Amygdala (tissue), 56 donors: ENCODE measurements at regions not wholly inside any gene's neighbourhood (a gene's known extent, or its start where the extent isn't known, plus 50 kb on each side); places are given as distances from the start of the nearest gene placed in this dataset.

ENCODE experiments used
- DNase-seq, 56 donors: peaks; one replicate each; lab custom pipeline; 2025; lab: John Stamatoyannopoulos, UW

DNA sequence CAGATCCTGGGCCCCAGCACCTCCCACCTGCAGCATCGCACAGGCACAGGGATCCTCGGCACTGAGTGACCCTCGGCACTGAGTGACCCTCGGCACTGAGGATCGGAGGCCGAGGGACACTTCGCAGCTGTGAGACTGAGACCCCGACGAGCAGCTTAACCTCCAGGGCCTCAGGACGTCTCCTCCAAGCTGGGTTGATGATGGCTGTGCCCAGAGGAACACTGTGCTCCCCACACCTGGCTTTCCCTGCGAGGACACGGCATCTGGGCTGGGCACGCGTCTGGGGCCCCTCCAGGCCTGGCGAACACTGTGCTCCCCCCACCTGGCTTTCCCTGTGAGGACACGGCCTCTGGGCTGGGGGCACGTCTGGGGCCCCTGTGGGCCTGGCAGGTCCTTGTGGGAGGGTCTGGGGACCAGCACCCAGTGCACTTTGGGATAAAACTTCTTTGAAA, 158.3 kb upstream of the PPP2R2D start:
- DNase-seq: no peak

DNA sequence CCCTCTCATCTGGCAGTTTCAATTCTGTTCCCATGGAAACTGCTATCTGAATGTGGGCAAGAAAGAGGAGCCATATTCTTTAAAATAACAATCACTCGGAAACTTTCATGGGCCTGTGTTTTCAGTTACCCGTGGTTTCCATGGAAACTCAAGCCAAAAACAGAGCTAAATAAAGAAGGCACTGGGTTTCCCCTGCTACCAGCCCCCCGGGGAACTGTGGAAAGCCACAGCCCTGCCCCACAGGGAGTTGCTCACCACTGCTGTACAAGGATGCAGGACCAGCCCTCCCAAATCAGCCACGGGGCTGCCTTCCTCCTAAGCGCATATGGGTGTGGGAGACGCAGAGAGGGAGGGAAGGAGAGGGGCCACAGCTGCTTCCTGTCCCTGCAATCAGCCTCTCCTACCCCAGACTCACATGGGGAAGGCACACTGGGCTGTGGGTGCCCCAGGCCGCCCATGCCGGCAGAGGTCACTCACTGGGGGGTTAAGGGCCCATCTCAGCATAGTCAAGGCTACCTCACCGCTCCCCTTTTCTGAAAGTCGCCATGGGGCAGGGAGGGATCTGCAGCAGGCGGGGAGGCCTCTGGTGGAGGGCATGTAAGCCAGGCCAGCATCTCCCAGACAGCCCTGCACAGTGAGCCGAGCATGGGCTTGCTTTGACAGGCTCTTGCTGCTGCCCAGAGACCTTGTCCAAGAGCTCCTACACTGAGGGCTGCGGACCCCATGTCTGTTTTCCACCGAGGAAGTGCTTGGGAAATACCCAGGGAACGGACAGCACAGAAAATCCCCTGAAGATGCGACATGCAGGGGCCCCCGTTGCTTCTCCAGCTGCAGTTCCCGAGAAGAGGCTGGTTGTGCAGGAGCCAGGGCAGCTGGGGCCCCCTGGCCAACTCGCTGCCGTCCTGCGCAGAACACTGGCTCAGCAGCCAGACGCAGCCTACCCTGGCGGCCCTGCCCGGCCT, 157.3 kb upstream of the PPP2R2D start:
- peak in 16 of 56 donors; percentile 3 to 58 (median 20) for DNase-seq

DNA sequence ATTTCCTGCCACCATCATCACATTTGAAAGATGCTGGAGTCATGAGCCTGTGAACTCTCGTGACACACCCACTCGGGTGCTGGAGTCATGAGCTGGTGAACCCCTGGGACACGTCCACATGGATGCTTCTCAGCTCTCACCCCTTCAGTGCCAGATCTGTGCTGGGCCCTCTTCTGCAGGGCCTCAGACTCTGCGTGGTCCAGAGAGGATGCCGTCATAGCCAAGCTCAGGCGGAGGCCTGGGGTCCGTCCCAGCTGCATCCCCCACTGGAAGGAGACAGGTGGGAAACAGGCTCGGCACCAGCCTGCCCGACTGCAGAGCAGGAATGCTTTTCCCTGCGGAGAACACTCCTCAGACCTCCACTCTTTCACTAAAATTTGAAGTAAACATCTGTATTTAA, 156.5 kb upstream of the PPP2R2D start:
- no peak for DNase-seq

DNA sequence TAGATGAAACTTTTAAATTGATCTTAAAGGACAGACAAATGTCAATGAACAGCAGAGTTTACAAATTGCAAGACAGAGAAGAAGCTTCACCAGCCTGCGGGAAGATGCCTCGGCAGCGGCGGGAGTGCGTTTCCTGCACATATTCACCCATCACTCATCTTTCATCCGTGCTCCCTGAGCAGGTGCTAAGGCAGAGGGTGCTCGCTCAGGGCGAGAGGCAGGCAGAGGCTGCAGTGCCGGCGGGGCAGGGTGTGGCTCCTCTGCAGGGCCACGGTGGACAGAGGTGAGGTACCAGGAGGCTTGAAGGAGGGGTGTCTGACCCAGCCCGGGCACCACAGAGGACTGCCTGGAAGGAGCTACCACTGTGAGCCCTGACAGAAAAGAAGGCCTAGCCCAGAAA, 155.2 kb upstream of the PPP2R2D start:
- DNase-seq: no peak

DNA sequence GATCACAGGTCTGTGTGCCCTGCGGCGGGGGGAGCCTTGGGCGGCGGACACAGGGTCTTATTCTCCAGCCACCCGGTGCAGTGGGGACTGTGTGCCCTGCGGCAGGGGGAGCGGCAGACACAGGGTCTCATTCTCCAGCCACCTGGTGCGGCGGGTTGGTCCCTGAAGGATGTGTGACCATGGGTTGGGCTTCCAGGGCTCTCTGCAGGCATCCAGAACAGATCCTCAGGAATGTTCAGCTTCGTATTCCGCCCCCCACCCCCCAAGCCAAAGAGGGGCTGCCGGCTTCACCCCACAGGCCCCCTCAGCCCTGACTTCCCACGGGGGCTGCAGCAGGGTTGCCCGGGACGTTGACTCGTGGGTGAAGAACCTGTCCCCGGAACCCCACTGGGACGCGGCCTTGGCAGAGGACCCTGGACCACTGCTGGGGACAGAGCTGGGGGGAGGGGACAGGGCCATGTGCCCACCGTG, 154.5 kb upstream of the PPP2R2D start:
- no peak for DNase-seq

DNA sequence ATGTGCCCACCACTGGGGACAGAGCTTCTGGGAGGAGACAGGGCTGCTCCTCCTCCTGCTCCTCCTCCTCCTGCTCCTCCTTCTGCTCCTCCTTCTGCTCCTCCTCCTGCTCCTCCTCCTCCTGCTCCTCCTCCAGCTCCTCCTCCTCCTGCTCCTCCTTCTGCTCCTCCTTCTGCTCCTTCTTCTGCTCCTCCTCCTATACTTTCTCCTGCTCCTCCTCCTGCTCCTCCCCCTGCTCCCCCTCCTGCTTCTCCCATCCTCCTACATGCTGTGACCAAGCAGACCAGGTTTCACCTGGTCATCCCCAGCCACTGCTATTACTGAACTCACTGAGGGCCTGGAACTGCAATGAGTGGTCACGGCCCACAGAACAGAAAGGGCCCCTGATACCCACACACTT, 154.0 kb upstream of the PPP2R2D start:
- DNase-seq: no peak

DNA sequence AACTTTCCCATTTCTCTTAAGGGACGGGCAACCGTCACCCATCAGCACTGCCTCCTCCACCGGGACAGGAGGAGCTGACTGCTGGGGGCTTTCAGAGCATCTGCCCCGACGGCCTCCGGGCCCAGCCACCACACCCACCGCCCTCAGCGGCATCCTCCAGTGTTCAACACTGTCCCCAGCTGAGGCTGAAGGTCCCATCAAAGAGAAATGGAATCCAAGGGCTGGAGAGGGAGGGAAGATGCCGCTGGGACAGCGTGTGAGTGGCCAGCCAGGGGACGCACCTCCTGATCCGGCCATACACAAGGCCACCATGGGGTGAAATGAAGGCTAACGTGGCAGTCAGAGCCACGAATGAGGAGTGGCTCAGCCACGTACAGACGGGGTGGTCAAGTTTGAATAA, 153.6 kb upstream of the PPP2R2D start:
- DNase-seq: no peak

DNA sequence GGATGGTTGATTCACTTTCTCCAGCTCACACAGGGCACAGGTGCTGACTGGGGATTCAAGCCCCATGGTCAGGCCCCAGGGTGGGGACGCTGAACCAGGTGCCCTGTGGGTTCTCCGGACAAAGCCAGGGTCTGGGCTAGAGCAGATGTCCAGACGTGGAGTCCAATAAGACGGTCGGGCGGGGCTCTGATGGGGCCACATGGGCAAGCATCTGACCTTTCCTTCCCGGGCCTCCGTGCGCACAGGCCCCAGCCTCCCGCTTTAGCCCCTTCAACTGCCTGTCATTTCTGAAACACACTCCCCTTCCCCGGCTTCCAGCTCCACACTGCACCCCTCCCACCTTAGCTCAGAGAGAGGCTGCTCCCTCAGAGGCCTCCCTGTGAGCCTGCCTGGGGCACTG, 153.0 kb upstream of the PPP2R2D start:
- DNase-seq: no peak

DNA sequence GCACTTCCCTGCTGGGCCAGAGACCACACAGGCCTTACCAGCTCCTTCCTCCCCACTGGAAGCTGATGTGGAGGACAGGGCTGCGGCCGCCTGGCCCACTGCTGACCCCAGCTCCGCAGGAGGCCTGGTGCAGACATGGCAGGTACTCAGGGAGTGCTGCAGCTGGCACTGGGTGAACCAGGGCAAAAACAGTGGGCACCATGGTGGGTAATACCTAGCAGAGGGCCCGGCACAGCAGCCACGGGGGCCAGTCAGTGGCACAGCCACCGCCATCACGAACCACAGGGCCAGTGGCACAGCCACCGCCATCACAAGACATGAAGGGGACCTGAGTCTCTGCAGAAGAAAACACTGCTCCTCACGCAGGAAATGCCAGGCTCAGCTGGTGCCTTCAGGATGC, 152.6 kb upstream of the PPP2R2D start:
- no peak for DNase-seq

DNA sequence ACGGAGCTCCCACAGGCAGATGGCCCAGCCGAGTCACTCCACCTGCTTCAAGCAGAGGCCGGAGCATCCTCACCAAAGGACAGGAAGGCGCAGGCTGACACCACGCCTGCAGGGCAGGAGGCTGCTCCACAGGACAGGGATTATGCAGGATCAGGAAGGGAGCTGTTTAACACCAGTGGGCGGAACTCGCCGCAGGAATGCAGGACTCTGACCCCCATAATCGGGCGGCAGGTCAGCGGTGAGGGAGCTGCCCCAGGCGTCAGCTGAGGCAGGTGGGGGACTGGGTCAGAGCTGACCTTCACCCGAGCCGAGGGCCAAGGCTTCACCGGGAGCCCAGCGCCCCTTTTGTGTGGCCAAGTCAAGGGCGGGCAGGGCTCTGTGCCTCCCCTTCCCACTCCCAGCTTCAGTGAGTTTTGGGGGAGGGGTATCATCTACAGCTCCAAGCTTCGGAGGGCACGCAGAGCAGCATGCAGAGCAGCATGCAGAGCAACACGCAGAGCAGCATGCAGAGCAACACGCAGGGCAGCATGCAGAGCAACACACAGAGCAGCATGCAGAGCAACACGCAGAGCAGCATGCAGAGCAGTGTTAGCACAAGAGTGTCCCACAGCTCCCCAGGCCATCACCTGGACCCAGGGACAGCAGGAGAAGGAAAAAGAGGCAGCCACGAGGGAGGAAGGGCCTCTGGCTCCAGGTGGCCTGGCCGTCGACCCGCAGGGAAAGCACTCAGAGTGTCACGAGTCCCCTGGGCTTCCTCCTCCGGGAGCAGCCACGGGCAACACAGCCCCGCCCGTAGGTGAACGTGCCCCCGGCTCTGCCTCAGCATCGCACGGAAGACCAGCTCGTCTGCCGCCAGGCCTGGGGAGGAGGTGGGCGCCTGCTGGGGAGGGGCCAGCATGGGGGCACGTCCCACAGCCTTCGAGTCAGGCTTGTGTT, 151.7 kb upstream of the PPP2R2D start:
- DNase-seq: no peak

DNA sequence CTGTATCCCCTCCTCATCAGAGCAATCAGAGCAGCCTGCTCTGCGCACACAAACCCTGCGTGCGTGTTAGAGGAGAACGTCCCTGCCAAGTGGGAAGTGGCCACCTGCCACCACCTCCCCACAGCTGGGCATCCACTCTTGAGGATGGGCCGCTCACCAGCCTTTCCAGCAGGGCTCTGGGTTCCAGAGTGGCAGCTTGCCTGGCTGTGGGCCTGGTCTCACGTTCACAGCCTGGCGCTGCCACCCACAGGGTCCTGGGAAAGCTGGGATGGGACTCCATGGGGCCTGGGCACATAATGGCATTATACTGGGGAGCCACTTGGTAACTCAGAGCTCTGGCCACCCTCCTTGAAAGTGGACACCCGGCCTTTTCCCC, 151.1 kb upstream of the PPP2R2D start:
- DNase-seq: no peak

DNA sequence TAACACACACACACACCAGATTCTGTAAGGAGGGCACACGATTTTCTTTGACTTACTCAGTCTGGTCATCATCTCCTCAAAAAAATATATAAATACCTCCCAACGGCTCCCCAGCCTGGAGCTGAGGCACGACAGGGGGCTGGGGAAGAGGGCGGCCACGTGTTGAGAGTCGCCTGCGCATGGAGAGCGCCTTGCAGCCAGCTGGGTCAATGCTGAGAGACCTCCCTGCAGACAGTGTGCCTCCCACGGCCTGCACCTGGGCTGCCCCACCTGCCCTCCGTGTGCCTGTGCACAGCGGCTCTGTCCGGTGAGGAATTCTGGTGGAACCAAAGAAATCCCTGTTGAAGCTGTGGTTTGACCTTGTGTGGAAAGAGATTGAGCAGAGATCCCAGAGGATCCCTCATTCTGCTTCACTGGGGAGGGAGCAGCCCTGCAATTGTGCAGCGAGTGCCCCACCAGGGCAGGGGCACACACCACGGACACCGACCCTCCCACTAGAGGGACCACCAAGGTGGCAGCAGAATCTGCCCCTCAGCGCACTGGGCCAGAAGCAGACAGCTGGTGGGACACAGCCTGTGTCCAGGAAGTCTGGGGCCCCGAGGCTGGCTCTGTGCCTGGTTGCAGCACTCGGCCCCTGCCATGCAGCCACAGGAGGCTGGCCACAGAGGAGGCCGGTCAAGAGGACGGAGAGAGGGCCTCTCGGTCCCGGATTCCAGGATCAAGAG, 150.5 kb upstream of the PPP2R2D start:
- DNase-seq: no peak

DNA sequence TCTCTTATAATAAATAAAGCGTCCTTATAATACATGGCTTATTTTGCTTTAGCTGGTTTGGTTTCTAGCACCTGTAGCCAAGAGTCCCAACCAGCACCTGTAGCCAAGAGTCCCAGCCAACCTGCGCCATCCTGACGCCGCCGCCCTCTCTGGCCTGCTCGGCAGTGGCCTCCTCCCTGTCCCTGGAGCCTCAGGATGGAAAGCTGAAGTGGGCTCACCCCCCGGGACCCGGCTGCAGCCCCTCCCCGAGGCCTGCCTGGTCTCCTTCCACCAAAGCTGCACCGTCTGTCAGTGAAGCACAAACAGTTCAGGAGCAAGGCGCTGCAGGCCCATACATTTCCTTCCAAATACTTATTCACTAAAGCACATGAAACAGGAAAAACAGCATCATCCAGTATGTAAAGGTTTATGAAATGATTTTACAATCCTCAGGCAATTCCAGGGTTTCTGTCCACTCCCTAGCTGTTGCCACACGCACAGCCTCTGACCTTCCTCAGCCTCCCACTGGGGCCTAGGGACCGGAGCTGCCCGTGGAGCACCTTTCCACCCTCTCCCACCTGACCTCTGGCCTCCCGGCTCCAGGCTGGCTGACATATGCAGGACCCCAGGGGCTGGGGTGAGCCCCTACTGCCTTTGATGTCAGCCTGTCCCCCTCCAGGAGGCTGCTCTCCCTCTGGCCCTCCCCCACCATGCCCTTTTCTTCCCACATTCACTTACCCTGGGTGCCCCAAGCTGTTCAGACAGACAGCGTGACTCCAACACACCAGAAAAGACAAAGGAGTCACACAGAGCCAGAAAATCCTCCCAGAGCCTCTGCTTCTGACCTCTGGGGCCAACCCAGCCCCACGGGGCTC, 149.6 kb upstream of the PPP2R2D start:
- DNase-seq: no peak

DNA sequence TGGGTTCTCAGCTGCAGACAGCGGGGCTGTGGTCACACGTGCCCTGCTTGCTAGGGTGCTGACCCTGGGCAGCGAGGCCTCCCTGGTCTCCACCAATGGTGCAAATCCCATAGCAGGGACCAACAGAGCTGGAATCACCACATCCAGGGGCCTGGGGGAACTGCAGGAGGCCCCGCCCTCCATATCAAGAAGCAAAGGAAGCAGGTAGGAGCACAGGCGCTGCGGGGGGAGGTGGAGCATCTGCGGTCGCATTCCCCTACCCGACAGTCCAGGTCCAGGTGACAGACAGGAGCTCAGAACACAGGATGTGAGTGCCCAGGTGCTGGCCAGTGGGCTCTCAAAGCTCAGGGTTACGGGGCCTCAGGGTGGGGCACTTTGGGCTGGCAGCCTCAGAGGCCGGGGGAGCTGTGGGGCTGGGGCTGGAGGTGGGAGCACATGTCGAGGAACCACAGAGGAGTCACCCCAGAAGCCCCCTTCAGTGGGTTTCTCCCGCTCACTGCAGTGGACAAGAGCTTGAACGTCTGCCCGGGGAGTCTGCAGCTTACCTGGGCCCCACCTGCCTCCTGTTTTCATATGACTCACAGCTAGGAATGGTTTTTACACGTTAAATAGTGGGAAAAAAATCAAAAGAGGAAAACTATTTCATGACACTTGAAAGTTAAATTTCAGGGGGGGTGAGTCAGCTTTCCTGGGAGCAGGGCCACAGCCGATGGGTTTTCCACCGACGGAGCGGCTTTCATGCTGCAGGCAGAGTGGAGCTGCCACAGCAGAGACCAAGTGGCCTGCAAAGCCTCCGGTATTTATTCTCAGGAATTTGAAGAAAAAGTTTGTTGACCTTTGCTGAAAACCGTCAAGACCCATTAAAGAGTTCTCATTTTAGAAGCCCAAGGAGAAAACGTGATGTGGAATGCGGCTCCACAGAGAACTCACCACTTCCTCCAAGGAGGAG, 148.7 kb upstream of the PPP2R2D start:
- DNase-seq: no peak

DNA sequence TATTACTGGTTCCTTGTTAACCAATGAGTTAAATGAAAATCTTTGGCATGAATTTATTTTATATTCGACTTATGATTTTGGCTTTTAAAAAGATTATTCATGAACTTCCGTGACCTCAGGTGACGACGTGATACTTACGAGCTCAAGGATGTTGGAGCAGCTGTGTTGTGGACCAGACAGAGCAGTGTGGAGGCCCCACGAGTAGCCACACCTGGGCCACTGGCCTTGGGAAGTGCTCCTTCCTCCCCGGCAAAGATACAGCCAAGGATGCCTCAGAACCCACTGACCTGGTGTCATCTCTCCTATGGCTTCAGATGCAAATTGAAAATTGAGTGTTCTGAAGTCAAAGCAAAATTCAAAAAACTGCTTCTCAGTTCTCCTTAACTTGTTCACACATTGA, 147.5 kb upstream of the PPP2R2D start:
- DNase-seq: no peak

DNA sequence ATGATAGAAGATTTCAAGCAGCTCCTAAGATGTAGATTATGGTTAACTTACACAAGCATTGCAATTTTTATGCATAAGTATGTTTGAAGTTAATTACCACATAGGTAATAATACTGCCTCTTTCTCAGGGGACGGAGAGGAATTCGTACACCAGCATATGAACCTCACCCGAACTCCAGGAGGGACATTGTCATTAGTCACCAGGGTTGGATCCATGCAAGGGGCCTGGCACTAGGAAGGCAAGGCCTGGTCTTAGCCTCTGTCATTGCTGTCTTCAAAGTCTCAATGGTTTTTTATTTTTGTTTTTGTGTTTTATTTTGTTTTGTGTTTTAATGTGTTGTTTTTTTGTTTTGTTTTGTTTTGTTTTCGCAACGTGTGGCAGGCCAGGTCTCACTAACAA, 145.6 kb upstream of the PPP2R2D start:
- DNase-seq: no peak

DNA sequence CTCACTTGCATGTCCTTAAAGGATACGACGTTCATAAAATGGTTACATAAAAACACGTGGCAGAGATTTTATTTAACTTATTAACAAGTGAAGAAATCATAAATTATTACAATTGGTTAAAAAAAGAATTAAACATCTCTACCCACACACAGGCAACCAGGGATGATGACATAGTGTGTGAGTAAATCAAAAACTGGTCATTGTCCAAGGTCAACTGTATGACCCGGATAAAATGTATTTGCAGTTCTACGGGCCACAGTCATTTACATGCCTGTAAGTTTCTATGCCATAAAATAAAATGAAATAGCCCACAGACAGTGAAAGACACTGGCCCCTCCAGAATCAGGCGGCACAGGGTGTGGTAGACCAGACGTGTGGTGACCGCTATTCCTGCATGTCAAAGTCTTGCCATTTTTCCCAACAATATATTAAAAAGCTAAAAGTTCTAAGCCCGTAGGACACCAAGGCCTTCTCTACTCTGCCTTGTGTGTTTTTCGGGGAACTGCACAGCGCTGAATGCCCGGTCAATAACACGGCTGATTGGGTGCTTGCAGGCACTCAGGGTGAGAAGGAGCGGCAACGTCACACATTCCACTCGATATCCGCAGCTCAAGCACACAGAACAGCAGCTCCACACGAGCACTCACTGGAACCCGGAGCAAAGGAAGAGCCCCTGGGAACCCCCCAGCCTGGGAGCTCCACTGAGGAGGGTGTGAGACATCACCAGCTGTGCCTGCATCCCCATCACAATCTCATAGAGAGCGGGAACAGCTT, 143.3 kb upstream of the PPP2R2D start:
- no peak for DNase-seq
